ENCODE measurements at regions not wholly inside any gene's neighbourhood (a gene's known extent, or its start where the extent isn't known, plus 50 kb on each side); places are given as distances from the start of the nearest gene placed in this dataset.

DNA sequence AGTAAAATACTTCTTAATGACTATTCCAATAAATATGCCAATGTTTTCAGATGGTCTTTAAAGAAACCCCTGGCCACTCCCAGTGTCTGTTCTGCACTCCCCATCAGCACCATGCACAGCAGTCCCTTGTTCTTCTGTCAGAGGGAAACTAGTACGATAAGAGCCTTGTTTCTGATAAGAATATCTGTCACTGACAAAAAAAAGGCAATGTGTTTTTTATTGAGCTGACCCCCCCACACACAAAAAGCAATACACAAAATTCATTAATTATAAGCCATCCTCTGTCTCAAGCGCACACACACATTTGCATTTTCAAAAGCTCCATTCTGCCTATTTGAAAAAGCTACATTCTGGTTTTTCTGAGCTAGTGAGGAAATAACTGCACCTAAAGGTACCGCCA, 119.1 kb downstream of the ENC1 start:
- no peaks in the 10 kb centered on the region for H3K4me1 ChIP-seq (ENCODE audit: control insufficient read depth in 2 of 3, insufficient read depth in 2 of 3, low read depth in 1 of 3, low read length in 3 of 3)
- no peak overlapping the region for H3K9ac ChIP-seq (ENCODE audit: low read length in 3 of 3)
- FAIRE-seq (no peak), DNase-seq (no peak)
- no peaks in the 10 kb centered on the region for H3K9me3 ChIP-seq (ENCODE audit: control insufficient read depth in 2 of 3, insufficient read depth in 1 of 3, low read length in 3 of 3)
- no peaks in the 10 kb centered on the region for H3K36me3 ChIP-seq (ENCODE audit: control insufficient read depth in 2 of 3, insufficient read depth in 3 of 3, low read length in 3 of 3)
- intact Hi-C loops (cut with DNase I) = no loop called here
- no peak for TF ChIP-seq CTCF (IDR thresholded peaks at IDR 0.05; ENCODE audit: borderline replicate concordance, extremely low read depth, insufficient read depth)
- no peak overlapping the region for H3K4me3 ChIP-seq (ENCODE audit: low read length in 3 of 3)
- H3K27me3 ChIP-seq (ENCODE audit: control insufficient read depth, insufficient read depth, low read length) = no peaks in the 10 kb centered on the region
- no peak overlapping the region for H3K27ac ChIP-seq (ENCODE audit: low read depth in 2 of 2, low read length in 2 of 2)

GRCh38 chr5:74519679-74520078, 120.8 kb downstream of the ENC1 start:
- Histone ChIP-seq H3K9me3 (ENCODE audit: control insufficient read depth in 2 of 3, insufficient read depth in 1 of 3, low read length in 3 of 3) (no peaks in the 10 kb centered on the region), H3K9ac (ENCODE audit: low read length in 3 of 3) (no peak overlapping the region), H3K27me3 (ENCODE audit: control insufficient read depth, insufficient read depth, low read length) (no peaks in the 10 kb centered on the region), H3K27ac (ENCODE audit: low read depth in 2 of 2, low read length in 2 of 2) (no peak overlapping the region), H3K36me3 (ENCODE audit: control insufficient read depth in 2 of 3, insufficient read depth in 3 of 3, low read length in 3 of 3) (no peaks in the 10 kb centered on the region), H3K4me1 (ENCODE audit: control insufficient read depth in 2 of 3, insufficient read depth in 2 of 3, low read depth in 1 of 3, low read length in 3 of 3) (no peaks in the 10 kb centered on the region), H3K4me3 (ENCODE audit: low read length in 3 of 3) (no peak overlapping the region)
- intact Hi-C loops (cut with DNase I) = no loop called here
- TF ChIP-seq CTCF (IDR thresholded peaks at IDR 0.05; ENCODE audit: borderline replicate concordance, extremely low read depth, insufficient read depth) = no peak
- DNase-seq (no peak), FAIRE-seq (no peak)

GRCh38 chr5:74519161-74519571, 121.4 kb downstream of the ENC1 start:
- TF ChIP-seq CTCF (IDR thresholded peaks at IDR 0.05; ENCODE audit: borderline replicate concordance, extremely low read depth, insufficient read depth) = no peak
- Histone ChIP-seq H3K9ac (ENCODE audit: low read length in 3 of 3) (no peak overlapping the region), H3K4me3 (ENCODE audit: low read length in 3 of 3) (no peak overlapping the region), H3K4me1 (ENCODE audit: control insufficient read depth in 2 of 3, insufficient read depth in 2 of 3, low read depth in 1 of 3, low read length in 3 of 3) (no peaks in the 10 kb centered on the region), H3K36me3 (ENCODE audit: control insufficient read depth in 2 of 3, insufficient read depth in 3 of 3, low read length in 3 of 3) (no peaks in the 10 kb centered on the region), H3K27ac (ENCODE audit: low read depth in 2 of 2, low read length in 2 of 2) (no peak overlapping the region), H3K9me3 (ENCODE audit: control insufficient read depth in 2 of 3, insufficient read depth in 1 of 3, low read length in 3 of 3) (no peaks in the 10 kb centered on the region), H3K27me3 (ENCODE audit: control insufficient read depth, insufficient read depth, low read length) (no peaks in the 10 kb centered on the region)
- FAIRE-seq = no peak
- intact Hi-C loops (cut with DNase I) = no loop called here
- no peak for DNase-seq

GRCh38 chr5:74517700-74518099, 122.8 kb downstream of the ENC1 start:
- intact Hi-C loops (cut with DNase I) = no loop called here
- DNase-seq (no peak), FAIRE-seq (no peak)
- H3K9ac ChIP-seq (ENCODE audit: low read length in 3 of 3) = no peak overlapping the region
- H3K27ac ChIP-seq (ENCODE audit: low read depth in 2 of 2, low read length in 2 of 2) = no peak overlapping the region
- no peak overlapping the region for H3K4me3 ChIP-seq (ENCODE audit: low read length in 3 of 3)
- H3K9me3 ChIP-seq (ENCODE audit: control insufficient read depth in 2 of 3, insufficient read depth in 1 of 3, low read length in 3 of 3) = no peaks in the 10 kb centered on the region
- no peaks in the 10 kb centered on the region for H3K4me1 ChIP-seq (ENCODE audit: control insufficient read depth in 2 of 3, insufficient read depth in 2 of 3, low read depth in 1 of 3, low read length in 3 of 3)
- no peaks in the 10 kb centered on the region for H3K36me3 ChIP-seq (ENCODE audit: control insufficient read depth in 2 of 3, insufficient read depth in 3 of 3, low read length in 3 of 3)
- no peaks in the 10 kb centered on the region for H3K27me3 ChIP-seq (ENCODE audit: control insufficient read depth, insufficient read depth, low read length)
- no peak for TF ChIP-seq CTCF (IDR thresholded peaks at IDR 0.05; ENCODE audit: borderline replicate concordance, extremely low read depth, insufficient read depth)

Measured in kidney (tissue), 13 donors.